SK-N-MC (cell line): ENCODE measurements at regions not wholly inside any gene's neighbourhood (a gene's known extent, or its start where the extent isn't known, plus 50 kb on each side); places are given as distances from the start of the nearest gene placed in this dataset.

Source experiments
- EZH2 ChIP-seq: fragments of 200-600 bp; sonication (generic); IDR thresholded peaks from one replicate; pipeline ENCODE4 v1.6.1; 2017; ENCODE audit warnings: antibody characterized with exemption
- POLR2AphosphoS5 ChIP-seq: IDR thresholded peaks from 2 replicates; pipeline ENCODE4 v1.6.1; 2012; ENCODE audit warnings: mild to moderate bottlenecking, low read depth, low read length, borderline replicate concordance

GRCh38 chr20:6994452-6994851, 227.0 kb downstream of the BMP2 start:
- TF ChIP-seq POLR2AphosphoS5: no peak
- TF ChIP-seq EZH2: no peak
